Choroid plexus epithelial cell (primary cell): ENCODE measurements at regions not wholly inside any gene's neighbourhood (a gene's known extent, or its start where the extent isn't known, plus 50 kb on each side); places are given as distances from the start of the nearest gene placed in this dataset.
"Not testable (repeated sequence)": the region's sequence is repeated elsewhere in the genome, so short reads cannot be mapped to it uniquely, and the experiment has no call there.

Source experiments
- DNase-seq: peaks from one replicate; pipeline ENCODE4 v3.0.0-alpha.2; 2010; ENCODE audit warnings: low read depth
- H3K4me3 ChIP-seq: 2 replicates; pipeline ENCODE4 v1.5.1; 2011; ENCODE audit warnings: low read depth, mild to moderate bottlenecking, control low read depth, low read length, moderate library complexity
- TF ChIP-seq, protein P1 (sequence below): conservative IDR thresholded peaks from 2 replicates; pipeline ENCODE4 v1.5.1; 2011; ENCODE audit warnings: low read depth, mild to moderate bottlenecking, control low read depth, inconsistent platforms, low read length, moderate library complexity

DNA sequence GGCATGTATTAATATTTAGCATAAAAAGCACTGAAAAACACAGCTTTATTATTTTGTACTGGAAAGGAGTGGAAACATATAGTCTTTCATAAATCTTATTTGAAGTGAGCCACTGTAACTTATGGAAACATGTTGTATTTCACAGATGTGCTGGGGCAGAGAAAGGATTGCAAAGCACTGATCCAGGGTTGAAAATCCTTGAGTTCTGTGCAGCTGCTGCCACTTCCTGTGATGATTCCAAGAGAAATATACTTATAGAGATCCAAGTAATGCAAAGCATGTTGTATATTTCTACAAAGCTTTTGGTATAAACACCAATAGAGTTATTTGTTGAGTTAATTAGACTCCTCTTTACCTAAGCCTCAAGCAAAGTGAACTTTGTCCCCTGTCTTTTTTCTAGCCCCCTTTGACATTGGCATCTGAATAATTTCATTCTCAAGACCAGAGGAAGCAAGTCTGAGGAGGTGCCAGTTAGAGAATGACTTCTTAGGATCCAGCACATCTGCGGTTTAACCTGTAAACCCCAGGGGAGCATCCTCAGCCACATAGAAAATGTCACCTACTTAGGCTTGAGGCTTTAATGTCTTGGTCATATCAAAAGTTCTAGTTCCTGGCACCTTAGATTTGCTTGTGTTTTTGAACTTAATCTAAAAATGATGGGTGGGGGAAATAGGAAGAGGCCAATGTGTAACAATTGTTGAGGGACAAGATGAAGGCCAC lies 173.3 kb downstream of the FASLG start:
- no peak for DNase-seq
- H3K4me3 ChIP-seq = no peak overlapping the region
- TF ChIP-seq, protein P1, sequence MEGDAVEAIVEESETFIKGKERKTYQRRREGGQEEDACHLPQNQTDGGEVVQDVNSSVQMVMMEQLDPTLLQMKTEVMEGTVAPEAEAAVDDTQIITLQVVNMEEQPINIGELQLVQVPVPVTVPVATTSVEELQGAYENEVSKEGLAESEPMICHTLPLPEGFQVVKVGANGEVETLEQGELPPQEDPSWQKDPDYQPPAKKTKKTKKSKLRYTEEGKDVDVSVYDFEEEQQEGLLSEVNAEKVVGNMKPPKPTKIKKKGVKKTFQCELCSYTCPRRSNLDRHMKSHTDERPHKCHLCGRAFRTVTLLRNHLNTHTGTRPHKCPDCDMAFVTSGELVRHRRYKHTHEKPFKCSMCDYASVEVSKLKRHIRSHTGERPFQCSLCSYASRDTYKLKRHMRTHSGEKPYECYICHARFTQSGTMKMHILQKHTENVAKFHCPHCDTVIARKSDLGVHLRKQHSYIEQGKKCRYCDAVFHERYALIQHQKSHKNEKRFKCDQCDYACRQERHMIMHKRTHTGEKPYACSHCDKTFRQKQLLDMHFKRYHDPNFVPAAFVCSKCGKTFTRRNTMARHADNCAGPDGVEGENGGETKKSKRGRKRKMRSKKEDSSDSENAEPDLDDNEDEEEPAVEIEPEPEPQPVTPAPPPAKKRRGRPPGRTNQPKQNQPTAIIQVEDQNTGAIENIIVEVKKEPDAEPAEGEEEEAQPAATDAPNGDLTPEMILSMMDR = no peak

DNA sequence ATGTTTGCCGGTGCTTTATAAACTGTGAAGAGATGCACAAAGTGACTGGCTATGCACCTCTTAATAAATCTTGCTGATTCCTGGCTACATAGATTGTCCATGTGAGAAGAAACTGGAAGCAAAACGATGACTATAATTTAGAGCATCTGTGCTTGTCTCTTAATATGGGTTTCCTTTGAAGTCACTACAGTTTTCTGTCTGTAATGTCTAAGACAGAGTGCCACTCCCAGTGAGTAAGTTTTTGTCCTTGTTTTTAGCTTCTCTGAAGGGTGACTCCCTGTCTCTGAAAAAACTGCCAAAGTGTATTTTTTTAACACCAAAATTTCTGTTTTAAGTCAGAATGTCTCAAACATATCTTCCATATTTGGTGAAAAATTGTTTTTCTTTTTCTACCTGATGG lies 175.1 kb downstream of the FASLG start:
- TF ChIP-seq, protein P1 = no peak
- no peak overlapping the region for H3K4me3 ChIP-seq
- DNase-seq = no peak

DNA sequence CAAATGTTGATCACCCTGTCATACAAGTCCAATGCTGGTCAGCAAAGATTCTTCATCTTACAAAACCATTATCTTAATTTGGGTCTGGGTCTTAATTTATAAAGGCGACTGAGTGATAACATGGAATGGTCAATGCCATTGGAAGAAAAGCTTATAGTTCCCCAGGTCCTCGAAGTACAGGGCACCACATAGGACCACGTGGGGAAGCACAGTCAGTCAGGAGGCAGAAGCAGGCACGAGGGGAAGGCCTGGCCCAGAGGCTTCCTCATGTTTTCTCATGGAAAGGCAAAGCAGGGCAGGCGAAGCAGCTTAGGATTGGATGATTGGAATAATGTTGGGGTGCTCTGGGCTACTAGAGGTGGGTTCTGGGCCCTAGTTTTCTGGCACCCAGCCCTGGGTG lies 175.7 kb downstream of the FASLG start:
- TF ChIP-seq, protein P1 = no peak
- no peak for DNase-seq
- no peak overlapping the region for H3K4me3 ChIP-seq

DNA sequence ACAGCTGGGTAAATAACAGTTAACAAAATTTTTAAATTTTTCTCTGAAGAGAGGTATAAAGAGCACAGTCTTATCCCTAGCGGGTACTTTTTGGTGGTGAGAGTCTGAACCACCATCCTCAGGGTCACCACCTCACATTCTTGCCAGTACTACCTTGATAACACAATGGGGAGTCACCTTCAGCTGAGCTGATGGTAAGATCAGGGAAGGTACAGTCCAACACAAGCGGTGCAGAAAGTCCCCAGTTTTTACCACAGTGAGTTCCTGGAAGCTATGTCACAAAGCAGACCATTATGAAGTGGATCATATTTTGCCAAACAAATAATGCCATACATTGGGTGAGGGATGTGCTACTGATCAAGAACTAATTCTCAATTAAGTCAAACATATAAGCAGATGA lies 176.9 kb downstream of the FASLG start:
- DNase-seq = no peak
- TF ChIP-seq, protein P1 = no peak
- H3K4me3 ChIP-seq = no peak overlapping the region

DNA sequence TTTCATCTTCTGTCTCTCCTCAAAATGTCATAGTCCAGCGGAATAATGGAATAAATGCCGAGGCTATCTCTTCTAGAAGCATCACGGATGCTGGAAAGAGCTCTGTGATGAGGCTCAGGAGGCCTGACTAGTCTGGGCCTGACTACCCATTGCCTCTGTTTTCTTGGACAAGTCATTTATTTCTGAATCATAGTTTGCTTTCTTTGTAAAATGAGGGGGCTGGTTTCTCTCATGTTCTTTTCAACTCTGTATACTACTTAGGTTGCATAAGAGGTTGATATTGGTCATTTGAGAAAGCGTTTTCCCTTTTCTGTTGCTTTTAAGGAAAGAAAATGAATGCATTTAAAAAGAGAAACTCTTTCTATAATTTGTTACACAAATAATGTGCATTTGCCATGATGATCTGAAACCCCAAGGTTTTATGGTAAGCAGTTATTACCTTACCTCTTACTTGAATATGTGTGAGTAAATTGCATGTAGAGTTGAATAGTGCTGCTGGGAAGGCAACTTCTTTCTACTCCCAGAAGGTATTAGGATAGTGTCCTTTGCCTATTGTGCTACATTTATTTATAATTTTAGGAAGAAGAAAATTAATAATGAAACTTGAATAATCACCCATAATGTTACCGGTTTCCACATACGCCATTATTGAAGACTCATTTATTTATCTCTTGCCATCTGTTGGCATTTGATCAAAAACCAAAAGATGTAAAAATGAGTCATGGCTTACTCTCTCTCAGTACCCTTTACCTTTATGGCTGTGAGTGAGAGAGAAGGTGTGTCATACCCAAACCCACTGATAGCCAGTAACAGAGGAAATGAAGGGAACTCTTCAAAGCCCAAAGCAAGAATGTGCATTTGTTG lies 179.1 kb downstream of the FASLG start:
- H3K4me3 ChIP-seq = no peak overlapping the region
- TF ChIP-seq, protein P1 = no peak
- peak; percentile 32 for DNase-seq

DNA sequence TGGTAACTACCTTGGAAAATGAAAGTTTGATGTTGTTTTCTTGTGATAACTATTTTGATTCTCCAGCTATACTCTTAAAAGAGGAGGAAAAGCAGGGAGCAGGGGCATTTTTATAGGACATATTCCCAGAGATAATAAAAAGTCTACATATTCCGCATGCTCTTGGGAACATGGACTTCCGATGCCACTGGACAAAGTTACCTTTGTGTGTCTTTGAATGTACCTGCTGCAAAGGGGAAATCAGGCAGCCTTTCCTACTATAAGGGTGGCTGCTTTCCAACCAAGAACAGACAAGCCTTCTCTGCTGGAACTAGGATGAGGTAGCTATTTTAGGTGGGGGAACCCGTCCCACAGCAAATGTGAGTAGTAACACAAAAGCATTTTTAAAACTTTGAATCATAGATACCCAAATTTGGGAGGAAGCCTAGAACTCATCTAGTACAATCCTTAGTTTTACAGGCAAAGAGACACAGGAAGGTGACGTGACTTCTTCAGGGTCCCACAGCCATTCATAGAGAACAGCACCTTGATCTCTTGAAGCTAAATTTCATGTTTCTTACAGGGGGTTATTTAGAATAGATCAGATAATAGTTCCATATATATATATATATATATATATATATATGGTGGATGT lies 179.9 kb downstream of the FASLG start:
- no peak overlapping the region for H3K4me3 ChIP-seq
- no peak for DNase-seq
- TF ChIP-seq, protein P1 = no peak

DNA sequence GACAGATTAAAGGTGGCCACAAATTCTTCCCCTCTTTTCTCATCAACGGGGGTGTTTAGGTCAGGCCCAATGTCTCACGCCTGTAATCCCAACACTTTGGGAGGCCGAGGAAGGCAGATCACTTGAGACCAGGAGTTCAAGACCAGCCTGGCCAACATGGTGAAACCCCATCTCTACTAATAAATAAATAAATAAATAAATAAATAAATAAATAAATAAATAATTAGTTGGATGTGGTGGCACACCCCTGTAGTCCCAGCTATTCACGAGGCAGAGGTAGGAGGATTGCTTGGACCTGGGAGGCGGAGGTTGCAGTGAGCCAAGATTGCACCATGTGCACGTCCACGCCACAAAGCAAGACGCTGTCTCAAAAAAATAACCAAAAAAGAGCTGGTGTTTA lies 180.7 kb downstream of the FASLG start:
- not testable (repeated sequence) for DNase-seq, H3K4me3 ChIP-seq
